Left ventricle myocardium inferior (tissue), 1 donor: ENCODE measurements at regions not wholly inside any gene's neighbourhood (a gene's known extent, or its start where the extent isn't known, plus 50 kb on each side); places are given as distances from the start of the nearest gene placed in this dataset.
A peak's percentile ranks its signal among the peaks of the same experiment; 100 is the strongest.

ENCODE experiments used
- DNase-seq: peaks from one replicate; pipeline ENCODE4 v3.0.0-alpha.2; 2020
- H3K27ac ChIP-seq: fragments of 200-600 bp; replicated peaks from 2 replicates; pipeline ENCODE4 v1.8.0; 2021
- H3K27me3 ChIP-seq: fragments of 200-600 bp; 2 replicates; pipeline ENCODE4 v1.8.0; 2021; ENCODE audit warnings: low read depth
- H3K36me3 ChIP-seq: fragments of 200-600 bp; 2 replicates; pipeline ENCODE4 v1.8.0; 2021
- H3K4me1 ChIP-seq: fragments of 200-600 bp; 2 replicates; pipeline ENCODE4 v1.8.0; 2021
- H3K4me3 ChIP-seq: fragments of 200-600 bp; 2 replicates; pipeline ENCODE4 v1.8.0; 2021; ENCODE audit warnings: mild to moderate bottlenecking, moderate library complexity
- H3K9me3 ChIP-seq: fragments of 200-600 bp; replicated peaks from 2 replicates; pipeline ENCODE4 v1.8.0; 2021
- intact Hi-C: fragments of 100-400 bp; cut with micrococcal nuclease; formaldehyde crosslinking; loops from one replicate; pipeline ENCODE4 v1.11.0; 2022
- TF ChIP-seq, protein P1 (sequence below): fragments of 200-600 bp; IDR thresholded peaks from 2 replicates; pipeline ENCODE4 v1.8.0; 2021; ENCODE audit warnings: antibody characterized with exemption, mild to moderate bottlenecking, borderline replicate concordance
- donor health status: DM: no; HTN: yes; CAD: no; lungs with severe emphysema.

DNA sequence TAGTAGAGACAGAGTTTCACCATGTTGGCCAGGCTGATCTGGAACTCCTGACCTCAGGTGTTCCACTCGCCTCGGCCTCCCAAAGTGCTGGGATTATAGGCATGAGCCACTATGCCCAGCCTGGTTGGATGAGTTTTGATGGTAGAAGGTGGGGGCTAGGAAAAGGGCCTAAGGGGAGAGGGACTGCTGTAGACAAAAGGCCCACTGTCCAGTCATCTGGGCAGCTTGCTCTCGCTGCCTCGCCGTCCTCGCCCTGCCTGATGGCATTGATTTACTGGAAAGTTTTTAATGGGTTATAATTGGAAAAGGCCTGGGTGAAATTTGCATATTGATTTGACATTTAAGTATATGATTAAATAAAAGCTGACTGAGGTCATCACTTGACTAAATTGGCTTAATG is 175.1 kb upstream of the CSF3R start:
- no peaks in the 10 kb centered on the region for H3K36me3 ChIP-seq
- no peaks in the 10 kb centered on the region for H3K9me3 ChIP-seq
- intact Hi-C loops = no loop called here
- no peaks in the 10 kb centered on the region for H3K4me1 ChIP-seq
- no peak for DNase-seq
- no peak overlapping the region for H3K4me3 ChIP-seq
- peaks cover 78% of the 10 kb centered on the region for H3K27me3 ChIP-seq
- H3K27ac ChIP-seq = no peak overlapping the region
- TF ChIP-seq, protein P1, sequence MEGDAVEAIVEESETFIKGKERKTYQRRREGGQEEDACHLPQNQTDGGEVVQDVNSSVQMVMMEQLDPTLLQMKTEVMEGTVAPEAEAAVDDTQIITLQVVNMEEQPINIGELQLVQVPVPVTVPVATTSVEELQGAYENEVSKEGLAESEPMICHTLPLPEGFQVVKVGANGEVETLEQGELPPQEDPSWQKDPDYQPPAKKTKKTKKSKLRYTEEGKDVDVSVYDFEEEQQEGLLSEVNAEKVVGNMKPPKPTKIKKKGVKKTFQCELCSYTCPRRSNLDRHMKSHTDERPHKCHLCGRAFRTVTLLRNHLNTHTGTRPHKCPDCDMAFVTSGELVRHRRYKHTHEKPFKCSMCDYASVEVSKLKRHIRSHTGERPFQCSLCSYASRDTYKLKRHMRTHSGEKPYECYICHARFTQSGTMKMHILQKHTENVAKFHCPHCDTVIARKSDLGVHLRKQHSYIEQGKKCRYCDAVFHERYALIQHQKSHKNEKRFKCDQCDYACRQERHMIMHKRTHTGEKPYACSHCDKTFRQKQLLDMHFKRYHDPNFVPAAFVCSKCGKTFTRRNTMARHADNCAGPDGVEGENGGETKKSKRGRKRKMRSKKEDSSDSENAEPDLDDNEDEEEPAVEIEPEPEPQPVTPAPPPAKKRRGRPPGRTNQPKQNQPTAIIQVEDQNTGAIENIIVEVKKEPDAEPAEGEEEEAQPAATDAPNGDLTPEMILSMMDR = no peak

DNA sequence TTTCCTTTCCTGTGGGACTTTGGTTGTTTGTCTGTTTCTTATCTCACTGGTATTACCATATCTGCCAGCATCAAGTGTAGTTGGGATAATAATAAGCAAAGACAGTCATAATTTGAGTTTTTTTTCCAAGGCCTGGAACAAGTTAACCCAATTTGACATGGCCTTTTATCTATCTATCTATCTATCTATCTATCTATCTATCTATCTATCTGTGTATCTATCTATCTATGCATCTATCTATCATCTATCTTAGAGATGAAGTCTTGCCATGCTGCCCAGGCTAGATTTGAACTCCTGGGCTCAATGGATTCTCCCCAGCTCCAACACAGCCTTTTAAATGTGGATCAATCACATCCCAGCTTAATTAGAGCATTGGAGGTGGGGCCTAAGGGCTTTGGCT is 174.1 kb upstream of the CSF3R start:
- TF ChIP-seq, protein P1 = no peak
- Histone ChIP-seq H3K4me1 (no peaks in the 10 kb centered on the region), H3K36me3 (no peaks in the 10 kb centered on the region), H3K27ac (no peak overlapping the region), H3K27me3 (peaks cover 80% of the 10 kb centered on the region), H3K4me3 (no peak overlapping the region), H3K9me3 (no peaks in the 10 kb centered on the region)
- DNase-seq = no peak
- intact Hi-C loops = no loop called here

DNA sequence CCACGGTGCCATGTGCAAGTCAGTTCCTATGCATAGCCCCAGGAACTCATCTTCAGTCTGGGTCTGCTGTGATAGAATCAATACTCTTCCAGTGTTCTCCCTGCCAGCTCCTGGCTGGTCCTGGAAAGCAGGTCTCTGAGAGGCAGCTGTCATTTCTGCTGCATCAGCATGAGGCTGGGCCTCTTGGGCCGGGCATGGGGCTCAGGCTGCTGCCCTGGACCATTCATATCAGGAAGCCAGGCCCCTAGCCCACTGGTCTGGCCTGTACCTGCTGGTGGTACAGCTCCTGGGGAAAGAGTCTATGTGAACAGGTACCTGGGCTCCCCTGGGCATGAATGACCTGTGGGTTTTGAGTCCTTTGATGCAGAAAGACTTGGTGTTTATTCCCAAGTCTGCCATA is 173.6 kb upstream of the CSF3R start:
- Histone ChIP-seq H3K4me3 (no peak overlapping the region), H3K27ac (no peak overlapping the region), H3K36me3 (no peaks in the 10 kb centered on the region), H3K9me3 (no peaks in the 10 kb centered on the region), H3K27me3 (peaks cover 80% of the 10 kb centered on the region), H3K4me1 (no peaks in the 10 kb centered on the region)
- TF ChIP-seq, protein P1 = no peak
- DNase-seq = no peak
- intact Hi-C loops = no loop called here

DNA sequence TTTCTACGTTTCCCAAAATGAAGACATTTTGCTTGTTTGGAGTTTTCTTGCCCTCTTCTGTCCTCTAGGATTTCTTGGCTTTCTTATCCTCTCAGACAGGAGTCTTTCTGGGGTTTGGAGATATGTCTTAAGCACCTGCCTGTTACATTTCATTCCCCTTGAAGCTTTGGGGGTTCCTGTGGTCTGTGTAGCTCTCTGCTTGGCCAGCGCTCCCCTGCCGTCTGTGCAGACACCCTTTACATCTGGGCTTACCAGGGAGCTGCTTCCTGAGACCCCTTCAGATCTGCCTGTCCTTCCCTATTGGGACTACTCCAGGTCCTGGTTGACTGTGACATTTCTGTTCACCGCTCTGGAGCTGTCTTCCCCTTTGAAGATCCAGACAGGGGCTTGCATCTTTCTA is 171.9 kb upstream of the CSF3R start:
- Histone ChIP-seq H3K9me3 (no peaks in the 10 kb centered on the region), H3K27ac (no peak overlapping the region), H3K4me3 (no peak overlapping the region), H3K4me1 (no peaks in the 10 kb centered on the region), H3K27me3 (peaks cover 77% of the 10 kb centered on the region), H3K36me3 (no peaks in the 10 kb centered on the region)
- DNase-seq = no peak
- intact Hi-C loops = no loop called here
- TF ChIP-seq, protein P1 = no peak

DNA sequence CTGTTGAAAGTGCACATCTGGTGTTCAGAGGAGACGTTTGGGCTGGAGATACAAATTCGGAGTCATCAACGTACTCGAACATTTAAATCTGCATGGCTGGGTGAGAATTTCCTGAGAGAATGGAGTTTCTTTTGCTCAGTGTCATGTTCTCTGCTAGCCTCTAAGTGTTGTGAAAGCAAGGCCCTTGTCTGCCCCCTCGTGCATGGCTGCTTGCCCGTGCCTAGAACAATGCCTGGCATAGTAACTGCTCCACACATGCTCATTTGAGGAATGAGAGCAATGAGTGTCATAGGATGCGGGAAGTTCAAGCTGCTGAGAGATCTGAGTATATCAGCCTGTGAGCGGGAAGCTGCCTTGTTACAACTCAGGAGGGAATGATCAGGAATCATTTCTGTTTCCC is 171.1 kb upstream of the CSF3R start:
- TF ChIP-seq, protein P1 = no peak
- intact Hi-C loops = no loop called here
- DNase-seq = peak; percentile 58
- no peaks in the 10 kb centered on the region for H3K9me3 ChIP-seq
- no peak overlapping the region for H3K27ac ChIP-seq
- peaks cover 77% of the 10 kb centered on the region for H3K27me3 ChIP-seq
- H3K36me3 ChIP-seq = no peaks in the 10 kb centered on the region
- H3K4me1 ChIP-seq = no peaks in the 10 kb centered on the region
- H3K4me3 ChIP-seq = no peak overlapping the region

DNA sequence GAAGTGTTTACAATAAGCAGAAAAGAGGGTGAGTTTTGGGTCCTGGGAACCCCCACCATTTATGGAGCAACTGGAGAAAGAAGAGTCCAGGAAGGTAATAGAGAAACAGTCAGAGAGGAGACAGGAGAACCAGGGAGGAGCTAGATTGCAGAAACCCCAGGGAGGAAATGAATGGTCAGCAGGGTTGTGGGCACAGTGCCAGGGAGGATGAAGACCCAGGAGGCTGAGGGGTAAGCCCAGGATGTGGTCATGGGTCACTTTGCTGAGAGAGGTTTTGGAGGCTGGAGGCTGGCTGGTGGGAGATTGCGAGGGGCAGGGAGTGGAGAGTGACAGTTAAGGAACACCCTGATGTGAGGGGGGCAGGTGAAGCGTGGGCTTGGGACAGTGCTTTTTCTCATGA is 169.9 kb upstream of the CSF3R start:
- TF ChIP-seq, protein P1 = no peak
- H3K27me3 ChIP-seq = peaks cover 77% of the 10 kb centered on the region
- intact Hi-C loops = no loop called here

More for the DNA sequence above, 169.9 kb upstream of the CSF3R start:
- no peaks in the 10 kb centered on the region for H3K4me1 ChIP-seq
- no peak overlapping the region for H3K4me3 ChIP-seq
- H3K9me3 ChIP-seq = no peaks in the 10 kb centered on the region
- H3K36me3 ChIP-seq = no peaks in the 10 kb centered on the region
- DNase-seq = no peak
- H3K27ac ChIP-seq = no peak overlapping the region
